ENCODE measurements at regions not wholly inside any gene's neighbourhood (a gene's known extent, or its start where the extent isn't known, plus 50 kb on each side); places are given as distances from the start of the nearest gene placed in this dataset.

GRCh38 chr5:84474126-84474525, 89.4 kb upstream of the EDIL3 start:
- Histone ChIP-seq H3K9me3 (no peaks in the 10 kb centered on the region), H3K4me1 (no peaks in the 10 kb centered on the region), H3K36me3 (ENCODE audit: control insufficient read depth, insufficient read depth, low read length) (no peaks in the 10 kb centered on the region), H3K27me3 (replicated peaks; ENCODE audit: control insufficient read depth, insufficient read depth, low read length) (no peaks in the 10 kb centered on the region), H3K4me3 (ENCODE audit: low read depth, low read length) (no peak overlapping the region)
- H3K27ac Mint-ChIP-seq (ENCODE audit: unreplicated experiment) = no peak overlapping the region
- ChIA-PET CTCF (no interaction called here), POLR2A (no interaction called here)
- no peaks in the 10 kb centered on the region for H3K4me1 Mint-ChIP-seq (ENCODE audit: low read depth, unreplicated experiment)
- H3K4me3 Mint-ChIP-seq (ENCODE audit: unreplicated experiment) = no peak overlapping the region
- H3K27me3 Mint-ChIP-seq (ENCODE audit: insufficient read depth, unreplicated experiment) = peaks cover 2% of the 10 kb centered on the region
- intact Hi-C loops (cut with micrococcal nuclease; ENCODE audit: unreplicated experiment) = no loop called here
- no TSS peak for BruUV-seq (replicated peaks)
- no peaks in the 10 kb centered on the region for H3K36me3 Mint-ChIP-seq (ENCODE audit: insufficient read depth, unreplicated experiment)
- DNase-seq = no peak
- no peaks in the 10 kb centered on the region for H3K9me3 Mint-ChIP-seq (ENCODE audit: unreplicated experiment)
- TF ChIP-seq CTCF (IDR thresholded peaks at IDR 0.05; ENCODE audit: insufficient read depth in 1 of 2, low read depth in 1 of 2, low read length in 1 of 2, severe bottlenecking in 1 of 2, unreplicated experiment in 1 of 2) = no peak

- BruUV-seq (replicated peaks) = no TSS peak
- H3K4me3 Mint-ChIP-seq (ENCODE audit: unreplicated experiment) = no peak overlapping the region
- no peaks in the 10 kb centered on the region for H3K27me3 ChIP-seq (replicated peaks; ENCODE audit: control insufficient read depth, insufficient read depth, low read length)
- no peak for TF ChIP-seq CTCF (IDR thresholded peaks at IDR 0.05; ENCODE audit: insufficient read depth in 1 of 2, low read depth in 1 of 2, low read length in 1 of 2, severe bottlenecking in 1 of 2, unreplicated experiment in 1 of 2)
- H3K27me3 Mint-ChIP-seq (ENCODE audit: insufficient read depth, unreplicated experiment) = no peaks in the 10 kb centered on the region
- no peaks in the 10 kb centered on the region for H3K9me3 ChIP-seq
- H3K36me3 ChIP-seq (ENCODE audit: control insufficient read depth, insufficient read depth, low read length) = no peaks in the 10 kb centered on the region
- no peaks in the 10 kb centered on the region for H3K9me3 Mint-ChIP-seq (ENCODE audit: unreplicated experiment)
- no peak overlapping the region for H3K4me3 ChIP-seq (ENCODE audit: low read depth, low read length)
- ChIA-PET CTCF (no interaction called here), POLR2A (no interaction called here)
- no peak for DNase-seq
- no peak overlapping the region for H3K27ac Mint-ChIP-seq (ENCODE audit: unreplicated experiment)
- intact Hi-C loops (cut with micrococcal nuclease; ENCODE audit: unreplicated experiment) = loop anchor here (10.0 kb wide), 1 partner anchor 739 kb away; no protein-coding TSS in a partner anchor
- H3K4me1 ChIP-seq = no peaks in the 10 kb centered on the region
- no peaks in the 10 kb centered on the region for H3K4me1 Mint-ChIP-seq (ENCODE audit: low read depth, unreplicated experiment)
- no peaks in the 10 kb centered on the region for H3K36me3 Mint-ChIP-seq (ENCODE audit: insufficient read depth, unreplicated experiment)
Measured at GRCh38 chr5:84453405-84453804, 68.7 kb upstream of the EDIL3 start.

GRCh38 chr5:84450617-84451414, 66.1 kb upstream of the EDIL3 start:
- no peak for TF ChIP-seq CTCF (IDR thresholded peaks at IDR 0.05; ENCODE audit: insufficient read depth in 1 of 2, low read depth in 1 of 2, low read length in 1 of 2, severe bottlenecking in 1 of 2, unreplicated experiment in 1 of 2)
- Histone ChIP-seq H3K4me1 (no peaks in the 10 kb centered on the region), H3K9me3 (no peaks in the 10 kb centered on the region), H3K36me3 (ENCODE audit: control insufficient read depth, insufficient read depth, low read length) (no peaks in the 10 kb centered on the region), H3K4me3 (ENCODE audit: low read depth, low read length) (no peak overlapping the region), H3K27me3 (replicated peaks; ENCODE audit: control insufficient read depth, insufficient read depth, low read length) (no peaks in the 10 kb centered on the region)
- ChIA-PET POLR2A (no interaction called here), CTCF (no interaction called here)
- Mint-ChIP-seq H3K27ac (ENCODE audit: unreplicated experiment) (no peak overlapping the region), H3K4me1 (ENCODE audit: low read depth, unreplicated experiment) (no peaks in the 10 kb centered on the region), H3K9me3 (ENCODE audit: unreplicated experiment) (no peaks in the 10 kb centered on the region), H3K27me3 (ENCODE audit: insufficient read depth, unreplicated experiment) (no peaks in the 10 kb centered on the region), H3K36me3 (ENCODE audit: insufficient read depth, unreplicated experiment) (no peaks in the 10 kb centered on the region), H3K4me3 (ENCODE audit: unreplicated experiment) (no peak overlapping the region)
- no TSS peak for BruUV-seq (replicated peaks)
- intact Hi-C loops (cut with micrococcal nuclease; ENCODE audit: unreplicated experiment) = loop anchor here (1.0 to 10.0 kb wide), 2 partner anchors 176 to 736 kb away; no protein-coding TSS in a partner anchor
- DNase-seq = no peak
